HCEC 1CT (cell line): ENCODE measurements at regions not wholly inside any gene's neighbourhood (a gene's known extent, or its start where the extent isn't known, plus 50 kb on each side); places are given as distances from the start of the nearest gene placed in this dataset.
A peak's percentile ranks its signal among the peaks of the same experiment; 100 is the strongest.
"Not testable (repeated sequence)": the region's sequence is repeated elsewhere in the genome, so short reads cannot be mapped to it uniquely, and the experiment has no call there.

ENCODE experiments used
- DNase-seq: peaks from one replicate; pipeline ENCODE4 v3.0.0-alpha.2; 2017

GRCh38 chr5:26386532-26386931 lies 651.9 kb downstream of the CDH9 start:
- DNase-seq: no peak

GRCh38 chr5:26364624-26365023 lies 673.8 kb downstream of the CDH9 start:
- not testable (repeated sequence) for DNase-seq

GRCh38 chr5:26343801-26344325 lies 694.5 kb downstream of the CDH9 start:
- no peak for DNase-seq

GRCh38 chr5:26339576-26339975 lies 698.8 kb downstream of the CDH9 start:
- DNase-seq: no peak

GRCh38 chr5:26329562-26330189 lies 708.7 kb downstream of the CDH9 start:
- DNase-seq: peak; percentile 2

- DNase-seq: no peak
Measured at GRCh38 chr5:26326153-26326759, 712.1 kb downstream of the CDH9 start.

GRCh38 chr5:26325432-26325831 lies 713.0 kb downstream of the CDH9 start:
- not testable (repeated sequence) for DNase-seq

GRCh38 chr5:26324273-26324895 lies 714.0 kb downstream of the CDH9 start:
- not testable (repeated sequence) for DNase-seq

- no peak for DNase-seq
Measured at GRCh38 chr5:26323794-26324193, 714.6 kb downstream of the CDH9 start.

- DNase-seq: no peak
Measured at GRCh38 chr5:26321278-26321677, 717.1 kb downstream of the CDH9 start.

- DNase-seq: no peak
Measured at GRCh38 chr5:26310415-26310814, 728.0 kb downstream of the CDH9 start.

- DNase-seq: no peak
Measured at GRCh38 chr5:26295541-26295940, 742.8 kb downstream of the CDH9 start.

GRCh38 chr5:26282190-26282589 lies 756.2 kb downstream of the CDH9 start:
- no peak for DNase-seq

- DNase-seq: no peak
Measured at GRCh38 chr5:26278078-26278477, 760.3 kb downstream of the CDH9 start.

- no peak for DNase-seq
Measured at GRCh38 chr5:26259081-26259480, 779.3 kb downstream of the CDH9 start.

- no peak for DNase-seq
Measured at GRCh38 chr5:26245321-26245720, 793.1 kb downstream of the CDH9 start.

- DNase-seq: no peak
Measured at GRCh38 chr5:26239588-26239987, 798.8 kb downstream of the CDH9 start.

GRCh38 chr5:26237489-26237888 lies 800.9 kb downstream of the CDH9 start:
- DNase-seq: no peak

- no peak for DNase-seq
Measured at GRCh38 chr5:26236936-26237335, 801.5 kb downstream of the CDH9 start.

- no peak for DNase-seq
Measured at GRCh38 chr5:26232706-26233105, 805.7 kb downstream of the CDH9 start.

- DNase-seq: no peak
Measured at GRCh38 chr5:26231316-26231715, 807.1 kb downstream of the CDH9 start.

- no peak for DNase-seq
Measured at GRCh38 chr5:26229848-26230247, 808.5 kb downstream of the CDH9 start.

GRCh38 chr5:26227245-26227644 lies 811.1 kb downstream of the CDH9 start:
- DNase-seq: no peak

- DNase-seq: no peak
Measured at GRCh38 chr5:26205121-26205520, 833.3 kb downstream of the CDH9 start.
